Naive thymus-derived CD4-positive, alpha-beta T cell (primary cell): ENCODE measurements at regions not wholly inside any gene's neighbourhood (a gene's known extent, or its start where the extent isn't known, plus 50 kb on each side); places are given as distances from the start of the nearest gene placed in this dataset.

Source experiments
- ATAC-seq: fragments of 150-1000 bp; cut with Tn5 transposase; 2 replicates; pipeline ENCODE4 v1.10.0; 2021; ENCODE audit warnings: mild to moderate bottlenecking, moderate library complexity
- CTCF ChIA-PET: fragments of 350-600 bp; sonication (Branson Sonifier 250); formaldehyde crosslinking; loops from one replicate; lab custom pipeline; 2021; ENCODE audit warnings: antibody characterized with exemption; lab: Charles Lee
- POLR2A ChIA-PET: fragments of 350-600 bp; sonication (Branson Sonifier 250); formaldehyde crosslinking; loops from one replicate; lab custom pipeline; 2021; ENCODE audit warnings: antibody characterized with exemption, inconsistent platforms; lab: Charles Lee
- DNase-seq, 9 donors: peaks; one replicate each; pipeline versions ENCODE4 v3.0.0 to v3.0.0-alpha.2; 2020 to 2022; ENCODE audit warnings: mixed read lengths in 1 of 9
- H3K27ac ChIP-seq: one replicate; pipeline ENCODE4 v1.7.0; 2013; ENCODE audit warnings: mild to moderate bottlenecking, low read depth, low read length, moderate library complexity
- H3K27me3 ChIP-seq, 2 donors: one replicate each; pipeline ENCODE4 v1.7.0; 2013; ENCODE audit warnings: low read length in 2 of 2, mild to moderate bottlenecking in 2 of 2, moderate library complexity in 2 of 2; ENCODE audit not compliant: control insufficient read depth in 2 of 2, insufficient read depth in 2 of 2
- H3K36me3 ChIP-seq, 3 experiments: 1 replicate in 2 of 3; 2 replicates in 1 of 3; pipeline ENCODE4 v1.7.0; 2013; ENCODE audit warnings: low read length in 3 of 3, mild to moderate bottlenecking in 3 of 3, moderate library complexity in 1 of 3; ENCODE audit not compliant: insufficient read depth in 3 of 3, control insufficient read depth in 2 of 3
- H3K4me1 ChIP-seq, 2 donors: one replicate each; pipeline ENCODE4 v1.7.0; 2013; ENCODE audit warnings: low read length in 2 of 2, mild to moderate bottlenecking in 2 of 2, moderate library complexity in 1 of 2; ENCODE audit not compliant: control insufficient read depth in 2 of 2, insufficient read depth in 2 of 2
- H3K4me3 ChIP-seq: 2 replicates; pipeline ENCODE4 v1.7.0; 2013; ENCODE audit warnings: mild to moderate bottlenecking, low read length
- H3K9me3 ChIP-seq, 3 experiments: 1 replicate in 2 of 3; 2 replicates in 1 of 3; pipeline ENCODE4 v1.7.0; 2013; ENCODE audit warnings: low read length in 3 of 3; ENCODE audit not compliant: control insufficient read depth in 2 of 3
- H3K27ac Mint-ChIP-seq, 9 donors: one replicate each; pipeline ENCODE4 v1.8.0; 2020 to 2022; ENCODE audit warnings: mixed read lengths in 9 of 9, mild to moderate bottlenecking in 8 of 9, moderate library complexity in 5 of 9, inconsistent platforms in 2 of 9
- H3K27me3 Mint-ChIP-seq, 5 donors: one replicate each; pipeline ENCODE4 v1.8.0; 2021 to 2022; ENCODE audit warnings: mixed read lengths in 5 of 5, mild to moderate bottlenecking in 1 of 5
- H3K36me3 Mint-ChIP-seq, 5 donors: one replicate each; pipeline ENCODE4 v1.8.0; 2020 to 2022; ENCODE audit warnings: mixed read lengths in 5 of 5, mild to moderate bottlenecking in 3 of 5, inconsistent platforms in 1 of 5
- H3K4me1 Mint-ChIP-seq, 7 donors: one replicate each; pipeline ENCODE4 v1.8.0; 2020 to 2022; ENCODE audit warnings: mixed read lengths in 7 of 7, mild to moderate bottlenecking in 3 of 7, inconsistent platforms in 1 of 7
- H3K4me3 Mint-ChIP-seq, 10 donors: one replicate each; pipeline ENCODE4 v1.8.0; 2020 to 2022; ENCODE audit warnings: mild to moderate bottlenecking in 10 of 10, mixed read lengths in 10 of 10, moderate library complexity in 6 of 10, inconsistent platforms in 2 of 10
- H3K9me3 Mint-ChIP-seq, 11 donors: one replicate each; pipeline ENCODE4 v1.8.0; 2020 to 2022; ENCODE audit warnings: mixed read lengths in 11 of 11, mild to moderate bottlenecking in 4 of 11, inconsistent platforms in 1 of 11, moderate library complexity in 1 of 11
- intact Hi-C, 2 donors: fragments of 100-400 bp; cut with micrococcal nuclease; formaldehyde crosslinking; loops; one replicate each; pipeline ENCODE4 v1.15.1; 2023

DNA sequence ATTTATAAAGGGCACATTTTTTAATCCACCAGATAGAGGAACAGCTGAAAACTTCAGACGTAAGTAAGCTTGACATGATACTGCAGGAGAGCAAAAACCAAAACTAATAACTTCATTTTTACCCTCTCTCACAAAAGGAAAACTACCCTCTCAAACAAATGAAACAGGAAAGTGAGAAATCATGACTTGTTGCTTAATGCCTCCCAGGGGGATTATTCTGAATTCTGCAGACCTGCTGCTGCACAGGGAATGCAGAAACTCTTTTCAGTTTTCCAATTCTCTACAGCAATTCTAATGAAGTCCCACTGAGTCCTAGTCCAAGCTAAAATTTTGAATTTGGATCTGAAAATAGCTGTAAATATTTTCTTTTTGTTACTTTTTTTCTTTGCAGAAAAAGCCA lies 637.1 kb upstream of the CCDC54 start:
- ATAC-seq (no peak), DNase-seq (no peak)
- Histone ChIP-seq H3K27ac (no peak overlapping the region), H3K4me1 (no peaks in the 10 kb centered on the region), H3K9me3 (no peaks in the 10 kb centered on the region), H3K27me3 (no peaks in the 10 kb centered on the region), H3K4me3 (no peak overlapping the region), H3K36me3 (no peaks in the 10 kb centered on the region)
- H3K9me3 Mint-ChIP-seq = no peaks in the 10 kb centered on the region
- H3K27ac Mint-ChIP-seq = no peak overlapping the region
- H3K27me3 Mint-ChIP-seq = peaks cover 0 to 6% (median 0%) of the 10 kb centered on the region in 5 donors
- no peak overlapping the region for H3K4me3 Mint-ChIP-seq
- ChIA-PET POLR2A (no interaction called here), CTCF (no interaction called here)
- no peaks in the 10 kb centered on the region for H3K36me3 Mint-ChIP-seq
- no peaks in the 10 kb centered on the region for H3K4me1 Mint-ChIP-seq
- intact Hi-C loops = no loop called here

DNA sequence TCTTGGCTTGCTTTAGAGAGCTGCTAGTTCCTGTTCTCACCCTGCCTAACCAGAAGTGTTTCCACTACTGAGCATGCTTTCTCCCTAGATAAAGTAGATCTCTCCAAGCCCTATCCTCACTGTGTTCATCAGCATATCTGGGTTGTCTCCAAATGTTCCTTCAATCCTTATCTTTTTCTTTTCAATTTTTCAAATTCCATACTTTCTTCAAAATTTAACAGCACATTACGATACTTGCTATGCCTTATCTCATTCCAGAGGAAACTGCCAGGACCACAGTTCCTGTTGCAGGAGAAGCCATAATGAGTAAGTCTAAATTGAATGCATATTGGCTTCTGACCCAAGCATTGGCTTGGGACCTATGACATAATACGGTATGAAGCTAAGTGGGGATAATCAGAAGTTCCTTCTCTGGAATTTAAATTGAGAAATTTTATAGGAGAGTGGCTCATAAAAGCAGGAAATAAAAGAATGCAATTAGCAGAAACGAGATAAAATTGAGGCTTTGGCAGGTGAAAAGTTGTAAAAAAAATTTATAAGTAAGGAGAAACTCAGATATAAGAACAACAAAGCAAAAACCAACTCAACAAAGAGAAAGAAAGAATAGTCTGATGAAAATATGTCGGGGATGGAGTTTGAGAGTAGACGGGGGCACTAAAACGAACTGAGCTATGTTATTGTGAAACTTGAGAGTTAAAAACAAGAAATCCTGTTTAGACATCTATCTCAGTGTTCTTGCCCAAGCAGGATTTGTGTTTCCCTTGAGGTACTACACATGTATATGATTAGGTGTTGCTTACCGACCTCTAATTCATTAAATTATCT lies 631.7 kb upstream of the CCDC54 start:
- intact Hi-C loops = no loop called here
- no peaks in the 10 kb centered on the region for H3K4me1 ChIP-seq
- CTCF ChIA-PET = interaction anchor here (0.5 kb wide), 1 partner anchor 261 kb away, joined by 4 read pairs; no protein-coding TSS in a partner anchor
- ATAC-seq (no peak), DNase-seq (no peak)
- Mint-ChIP-seq H3K4me1 (no peaks in the 10 kb centered on the region), H3K27ac (no peak overlapping the region), H3K36me3 (no peaks in the 10 kb centered on the region), H3K4me3 (no peak overlapping the region), H3K27me3 (peaks cover 0 to 14% (median 4%) of the 10 kb centered on the region in 5 donors), H3K9me3 (no peaks in the 10 kb centered on the region)
- H3K36me3 ChIP-seq = no peaks in the 10 kb centered on the region
- H3K4me3 ChIP-seq = no peak overlapping the region
- H3K27ac ChIP-seq = no peak overlapping the region
- H3K9me3 ChIP-seq = no peaks in the 10 kb centered on the region
- POLR2A ChIA-PET = no interaction called here
- no peaks in the 10 kb centered on the region for H3K27me3 ChIP-seq

DNA sequence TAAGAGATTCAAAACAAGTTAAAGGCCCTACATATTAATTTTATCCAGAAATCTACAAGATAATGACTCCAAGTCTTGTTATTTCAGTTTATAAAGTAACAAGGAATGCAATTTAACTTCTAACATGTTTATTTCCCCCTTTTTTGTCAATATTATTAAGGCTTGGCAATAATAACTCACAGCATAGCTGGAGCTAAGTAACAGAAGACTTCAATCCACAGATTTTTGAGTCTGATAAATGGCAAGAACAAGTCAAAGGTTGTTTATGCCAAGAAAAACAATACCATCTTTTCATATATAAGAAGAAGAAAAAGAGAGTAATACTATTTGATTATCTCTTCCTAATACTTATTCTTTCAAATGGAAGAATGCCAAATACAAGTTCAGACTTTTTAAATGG lies 631.0 kb upstream of the CCDC54 start:
- H3K27ac Mint-ChIP-seq = no peak overlapping the region
- H3K4me3 Mint-ChIP-seq = no peak overlapping the region
- Histone ChIP-seq H3K4me3 (no peak overlapping the region), H3K36me3 (no peaks in the 10 kb centered on the region), H3K27ac (no peak overlapping the region), H3K27me3 (no peaks in the 10 kb centered on the region), H3K4me1 (no peaks in the 10 kb centered on the region), H3K9me3 (no peaks in the 10 kb centered on the region)
- DNase-seq (no peak), ATAC-seq (no peak)
- peaks cover 0 to 14% (median 4%) of the 10 kb centered on the region in 5 donors for H3K27me3 Mint-ChIP-seq
- CTCF ChIA-PET = interaction anchor here (0.5 kb wide), 1 partner anchor 262 kb away, joined by 4 read pairs; no protein-coding TSS in a partner anchor
- H3K9me3 Mint-ChIP-seq = no peaks in the 10 kb centered on the region
- H3K4me1 Mint-ChIP-seq = no peaks in the 10 kb centered on the region
- intact Hi-C loops = no loop called here
- POLR2A ChIA-PET = no interaction called here
- H3K36me3 Mint-ChIP-seq = no peaks in the 10 kb centered on the region

DNA sequence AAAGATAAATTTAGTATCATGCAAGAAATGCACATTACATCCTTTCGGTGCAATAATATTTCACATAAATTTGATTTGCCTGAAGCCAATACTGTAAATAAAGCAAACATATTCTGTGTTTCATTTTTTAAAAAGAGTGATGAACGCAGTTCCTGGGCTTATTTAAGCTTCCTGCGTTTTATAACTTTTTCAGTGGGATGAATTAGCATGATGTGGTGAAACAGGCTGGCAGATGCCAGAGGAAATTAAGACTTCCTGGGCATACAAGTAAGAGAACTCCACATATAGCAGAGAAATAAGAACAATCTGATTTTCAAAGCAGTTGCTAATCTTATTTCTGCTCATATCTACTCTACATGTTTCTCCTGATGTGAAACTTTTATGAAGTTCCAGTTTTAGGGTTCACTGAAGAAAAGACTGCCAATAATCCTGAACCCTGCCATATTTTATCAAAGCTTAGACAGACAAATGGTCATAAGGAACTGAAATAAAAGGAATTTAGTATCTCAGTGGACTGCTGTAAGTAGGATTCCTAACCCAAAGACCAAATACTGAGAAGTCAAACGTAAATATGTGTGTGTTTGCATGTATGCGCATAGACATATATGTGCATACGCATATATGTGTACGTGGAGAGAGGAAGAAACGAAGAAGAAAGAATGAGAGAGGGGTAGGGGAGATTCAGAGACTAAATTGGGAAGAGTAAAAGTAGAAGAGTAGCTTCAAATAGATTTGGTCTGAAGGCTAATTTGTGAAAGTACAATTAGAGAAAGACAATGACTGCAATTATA lies 628.6 kb upstream of the CCDC54 start:
- Mint-ChIP-seq H3K36me3 (no peaks in the 10 kb centered on the region), H3K4me1 (no peaks in the 10 kb centered on the region), H3K9me3 (peaks cover 0 to 9% (median 0%) of the 10 kb centered on the region in 11 donors), H3K4me3 (no peak overlapping the region), H3K27ac (no peak overlapping the region), H3K27me3 (peaks cover 0 to 14% (median 4%) of the 10 kb centered on the region in 5 donors)
- ChIA-PET CTCF (no interaction called here), POLR2A (no interaction called here)
- Histone ChIP-seq H3K36me3 (no peaks in the 10 kb centered on the region), H3K9me3 (no peaks in the 10 kb centered on the region), H3K27ac (no peak overlapping the region), H3K4me1 (no peaks in the 10 kb centered on the region), H3K4me3 (no peak overlapping the region), H3K27me3 (no peaks in the 10 kb centered on the region)
- DNase-seq (no peak), ATAC-seq (no peak)
- intact Hi-C loops = no loop called here

DNA sequence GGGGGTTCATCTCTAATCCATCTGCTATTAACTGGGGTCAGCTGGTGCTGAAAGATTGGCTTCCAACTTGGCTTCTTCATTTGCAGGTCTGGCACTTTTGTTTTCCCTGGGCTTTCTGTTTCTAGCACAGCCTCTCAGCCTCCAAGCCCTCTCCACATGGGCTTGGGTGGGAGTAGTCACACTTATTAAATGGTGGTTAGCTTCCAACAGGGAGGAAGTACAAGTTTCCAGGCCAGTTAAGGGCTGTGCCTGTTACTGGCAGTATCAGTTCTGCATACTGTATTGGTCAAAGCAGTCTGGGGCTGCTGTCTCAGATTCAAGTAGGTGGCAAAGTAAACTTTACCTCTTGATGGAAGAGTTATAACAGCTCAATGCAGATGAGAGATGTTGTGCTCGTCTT lies 627.1 kb upstream of the CCDC54 start:
- H3K4me3 ChIP-seq = no peak overlapping the region
- H3K9me3 ChIP-seq = no peaks in the 10 kb centered on the region
- ChIA-PET CTCF (no interaction called here), POLR2A (no interaction called here)
- no peaks in the 10 kb centered on the region for H3K27me3 ChIP-seq
- peaks cover 0 to 9% (median 4%) of the 10 kb centered on the region in 5 donors for H3K27me3 Mint-ChIP-seq
- ATAC-seq = no peak
- no peaks in the 10 kb centered on the region for H3K36me3 Mint-ChIP-seq
- no peak for DNase-seq
- H3K9me3 Mint-ChIP-seq = peaks cover 0 to 23% (median 4%) of the 10 kb centered on the region in 11 donors
- H3K4me1 ChIP-seq = no peaks in the 10 kb centered on the region
- H3K4me1 Mint-ChIP-seq = no peaks in the 10 kb centered on the region
- H3K4me3 Mint-ChIP-seq = no peak overlapping the region
- H3K27ac Mint-ChIP-seq = no peak overlapping the region
- no peak overlapping the region for H3K27ac ChIP-seq
- H3K36me3 ChIP-seq = no peaks in the 10 kb centered on the region
- intact Hi-C loops = no loop called here

DNA sequence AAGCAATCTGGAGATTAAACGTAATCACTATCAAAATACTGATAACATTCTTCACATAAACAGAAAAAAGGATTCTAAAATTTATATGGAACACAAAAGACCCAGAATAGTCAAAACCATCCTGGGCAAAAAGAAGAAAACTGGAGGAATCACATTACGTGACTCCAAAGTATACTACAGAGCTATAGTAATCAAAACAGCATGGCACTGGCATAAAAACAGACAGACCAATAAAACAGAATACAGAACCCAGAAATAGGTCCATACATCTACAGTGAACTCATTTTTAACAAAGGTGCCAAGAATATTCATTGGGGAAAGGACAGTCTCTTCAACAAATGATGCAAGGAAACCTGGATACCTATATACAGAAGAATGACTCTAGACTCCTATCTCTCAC lies 621.9 kb upstream of the CCDC54 start:
- intact Hi-C loops = no loop called here
- POLR2A ChIA-PET = no interaction called here
- no peak overlapping the region for H3K4me3 ChIP-seq
- Mint-ChIP-seq H3K4me3 (no peak overlapping the region), H3K27me3 (no peaks in the 10 kb centered on the region), H3K27ac (no peak overlapping the region), H3K4me1 (no peaks in the 10 kb centered on the region), H3K9me3 (peaks cover 0 to 27% (median 5%) of the 10 kb centered on the region in 11 donors), H3K36me3 (no peaks in the 10 kb centered on the region)
- no peaks in the 10 kb centered on the region for H3K36me3 ChIP-seq
- no peaks in the 10 kb centered on the region for H3K27me3 ChIP-seq
- no peaks in the 10 kb centered on the region for H3K9me3 ChIP-seq
- ATAC-seq = no peak
- CTCF ChIA-PET = no interaction called here
- H3K4me1 ChIP-seq = no peaks in the 10 kb centered on the region
- no peak for DNase-seq
- no peak overlapping the region for H3K27ac ChIP-seq
